NCI-H774 (cell line): ENCODE measurements at regions not wholly inside any gene's neighbourhood (a gene's known extent, or its start where the extent isn't known, plus 50 kb on each side); places are given as distances from the start of the nearest gene placed in this dataset.

Experiments
- DNase-seq: peaks from one replicate; lab custom pipeline; 2025; lab: John Stamatoyannopoulos, UW

- no peak for DNase-seq
These were observed 208.7 kb upstream of the GLI3 start for GRCh38 chr7:42445691-42446090.

- no peak for DNase-seq
These were observed 203.9 kb upstream of the GLI3 start for GRCh38 chr7:42440951-42441350.

GRCh38 chr7:42432644-42433043, 195.6 kb upstream of the GLI3 start:
- no peak for DNase-seq

GRCh38 chr7:42431873-42432272, 194.9 kb upstream of the GLI3 start:
- DNase-seq: no peak

GRCh38 chr7:42429339-42429738, 192.3 kb upstream of the GLI3 start:
- DNase-seq: no peak

- no peak for DNase-seq
These were observed 189.2 kb upstream of the GLI3 start for GRCh38 chr7:42426163-42426562.

GRCh38 chr7:42414941-42415505, 178.0 kb upstream of the GLI3 start:
- DNase-seq: no peak

GRCh38 chr7:42414028-42414427, 177.0 kb upstream of the GLI3 start:
- DNase-seq: no peak

- no peak for DNase-seq
These were observed 172.3 kb upstream of the GLI3 start for GRCh38 chr7:42409296-42409695.

- DNase-seq: no peak
These were observed 170.8 kb upstream of the GLI3 start for GRCh38 chr7:42407833-42408232.

GRCh38 chr7:42407021-42407710, 170.2 kb upstream of the GLI3 start:
- DNase-seq: no peak

- DNase-seq: no peak
These were observed 169.3 kb upstream of the GLI3 start for GRCh38 chr7:42406358-42406757.

- no peak for DNase-seq
These were observed 168.8 kb upstream of the GLI3 start for GRCh38 chr7:42405782-42406181.

GRCh38 chr7:42403831-42404230, 166.8 kb upstream of the GLI3 start:
- DNase-seq: no peak

GRCh38 chr7:42400961-42401360, 164.0 kb upstream of the GLI3 start:
- no peak for DNase-seq

- DNase-seq: no peak
These were observed 163.3 kb upstream of the GLI3 start for GRCh38 chr7:42400211-42400772.

GRCh38 chr7:42395607-42396006, 158.6 kb upstream of the GLI3 start:
- DNase-seq: no peak

GRCh38 chr7:42392826-42393225, 155.8 kb upstream of the GLI3 start:
- DNase-seq: no peak

GRCh38 chr7:42389697-42390096, 152.7 kb upstream of the GLI3 start:
- DNase-seq: no peak

GRCh38 chr7:42385912-42386311, 148.9 kb upstream of the GLI3 start:
- no peak for DNase-seq

GRCh38 chr7:42381161-42381560, 144.2 kb upstream of the GLI3 start:
- DNase-seq: no peak

- DNase-seq: no peak
These were observed 143.4 kb upstream of the GLI3 start for GRCh38 chr7:42380401-42380800.

GRCh38 chr7:42378149-42378548, 141.1 kb upstream of the GLI3 start:
- no peak for DNase-seq

- DNase-seq: no peak
These were observed 136.3 kb upstream of the GLI3 start for GRCh38 chr7:42373285-42373684.
